ENCODE measurements at regions not wholly inside any gene's neighbourhood (a gene's known extent, or its start where the extent isn't known, plus 50 kb on each side); places are given as distances from the start of the nearest gene placed in this dataset.

- no peaks in the 10 kb centered on the region for H3K9me1 ChIP-seq (ENCODE audit: control insufficient read depth, extremely low read depth, insufficient read depth, low read length)
- no peak overlapping the region for H3K4me3 ChIP-seq (ENCODE audit: control insufficient read depth in 2 of 3, extremely low read depth in 1 of 3, insufficient read depth in 2 of 3, low read depth in 1 of 3, low read length in 3 of 3)
- no peaks in the 10 kb centered on the region for H3K79me2 ChIP-seq (ENCODE audit: control insufficient read depth, insufficient read depth, low read length)
- no peaks in the 10 kb centered on the region for H3K36me3 ChIP-seq (ENCODE audit: control insufficient read depth in 2 of 2, extremely low read depth in 1 of 2, insufficient read depth in 2 of 2, low read length in 2 of 2)
- no peaks in the 10 kb centered on the region for H3K27me3 ChIP-seq (ENCODE audit: control insufficient read depth, extremely low read depth, insufficient read depth, low read length)
- no peak overlapping the region for H2AFZ ChIP-seq (ENCODE audit: control insufficient read depth, low read length)
- DNase-seq (ENCODE audit: low read depth, low spot score), result no peak
- H4K20me1 ChIP-seq (ENCODE audit: control insufficient read depth, extremely low read depth, insufficient read depth, low read length), result no peaks in the 10 kb centered on the region
- H3K4me2 ChIP-seq (ENCODE audit: control insufficient read depth, extremely low read depth, insufficient read depth, low read depth, low read length), result no peak overlapping the region
- H3K27ac ChIP-seq (ENCODE audit: control insufficient read depth, insufficient read depth, low read length), result no peak overlapping the region
- FAIRE-seq, result no peak
- no peaks in the 10 kb centered on the region for H3K4me1 ChIP-seq (ENCODE audit: control insufficient read depth, extremely low read depth, insufficient read depth, low read length)
- no peak overlapping the region for H3K9ac ChIP-seq (ENCODE audit: control insufficient read depth, extremely low read depth, insufficient read depth, low read length)
- H3K9me3 ChIP-seq (ENCODE audit: control insufficient read depth, low read depth, low read length), result no peaks in the 10 kb centered on the region
- dilution Hi-C loops (cut with MboI; ENCODE audit: extremely low pct_ligation_motif_present, low sequenced_read_pairs), result no loop called here
- no peak for TF ChIP-seq CTCF (optimal IDR thresholded peaks at IDR 0.05 in 1 of 3, IDR thresholded peaks at IDR 0.05 in 1 of 3, conservative IDR thresholded peaks at IDR 0.05 in 1 of 3; ENCODE audit: extremely low read depth in 1 of 3, insufficient read depth in 2 of 3, low read length in 3 of 3)
- TF ChIP-seq EZH2 (IDR thresholded peaks at IDR 0.05; ENCODE audit: low read length), result no peak
Measured at GRCh38 chr6:120954111-120954510, 380.2 kb downstream of the TBC1D32 start.

DNA sequence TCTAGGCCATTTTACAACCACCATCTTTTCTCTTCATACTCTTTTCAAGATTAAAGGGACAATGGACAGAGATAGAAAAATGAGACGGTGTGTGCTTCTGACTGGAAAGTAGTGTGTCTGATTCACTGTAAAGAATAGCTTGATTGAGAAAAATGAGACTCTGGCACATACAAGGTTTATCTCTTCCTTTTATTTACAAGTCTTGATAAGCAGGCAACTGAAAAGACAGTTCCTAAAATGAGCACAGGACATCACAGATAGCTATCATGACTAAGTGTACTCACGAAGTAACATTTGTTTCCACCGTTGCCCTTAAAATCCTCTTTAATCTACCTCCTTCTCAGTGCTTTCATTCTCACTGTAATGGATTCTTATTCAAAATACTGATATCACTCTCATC lies 383.0 kb downstream of the TBC1D32 start:
- dilution Hi-C loops (cut with MboI; ENCODE audit: extremely low pct_ligation_motif_present, low sequenced_read_pairs), result no loop called here
- H3K9me1 ChIP-seq (ENCODE audit: control insufficient read depth, extremely low read depth, insufficient read depth, low read length), result no peaks in the 10 kb centered on the region
- no peak overlapping the region for H3K27ac ChIP-seq (ENCODE audit: control insufficient read depth, insufficient read depth, low read length)
- H3K9ac ChIP-seq (ENCODE audit: control insufficient read depth, extremely low read depth, insufficient read depth, low read length), result no peak overlapping the region
- no peaks in the 10 kb centered on the region for H3K4me1 ChIP-seq (ENCODE audit: control insufficient read depth, extremely low read depth, insufficient read depth, low read length)
- no peaks in the 10 kb centered on the region for H4K20me1 ChIP-seq (ENCODE audit: control insufficient read depth, extremely low read depth, insufficient read depth, low read length)
- no peak overlapping the region for H3K4me3 ChIP-seq (ENCODE audit: control insufficient read depth in 2 of 3, extremely low read depth in 1 of 3, insufficient read depth in 2 of 3, low read depth in 1 of 3, low read length in 3 of 3)
- TF ChIP-seq CTCF (optimal IDR thresholded peaks at IDR 0.05 in 1 of 3, IDR thresholded peaks at IDR 0.05 in 1 of 3, conservative IDR thresholded peaks at IDR 0.05 in 1 of 3; ENCODE audit: extremely low read depth in 1 of 3, insufficient read depth in 2 of 3, low read length in 3 of 3), result no peak
- no peaks in the 10 kb centered on the region for H3K79me2 ChIP-seq (ENCODE audit: control insufficient read depth, insufficient read depth, low read length)
- no peaks in the 10 kb centered on the region for H3K9me3 ChIP-seq (ENCODE audit: control insufficient read depth, low read depth, low read length)
- no peak overlapping the region for H2AFZ ChIP-seq (ENCODE audit: control insufficient read depth, low read length)
- FAIRE-seq (no peak), DNase-seq (ENCODE audit: low read depth, low spot score) (no peak)
- no peak overlapping the region for H3K4me2 ChIP-seq (ENCODE audit: control insufficient read depth, extremely low read depth, insufficient read depth, low read depth, low read length)
- H3K36me3 ChIP-seq (ENCODE audit: control insufficient read depth in 2 of 2, extremely low read depth in 1 of 2, insufficient read depth in 2 of 2, low read length in 2 of 2), result no peaks in the 10 kb centered on the region
- no peaks in the 10 kb centered on the region for H3K27me3 ChIP-seq (ENCODE audit: control insufficient read depth, extremely low read depth, insufficient read depth, low read length)

Data from keratinocyte (primary cell).